ENCODE measurements at regions not wholly inside any gene's neighbourhood (a gene's known extent, or its start where the extent isn't known, plus 50 kb on each side); places are given as distances from the start of the nearest gene placed in this dataset.

- WGBS, 2 donors = 15 to 32% methylated on average over 2 of the region's 2 CpGs
Measured at GRCh38 chr14:27077710-27078109, 479.9 kb upstream of the NOVA1 start.

GRCh38 chr14:27078191-27078590, 480.4 kb upstream of the NOVA1 start:
- peak in 1 of 8 donors; percentile 30 for ATAC-seq
- TF ChIP-seq CTCF (IDR thresholded peaks at IDR 0.05) = no peak
- no peak for DNase-seq
- WGBS, 2 donors = 45 to 53% methylated on average over 4 of the region's 4 CpGs
- Histone ChIP-seq H3K36me3 (no peaks in the 10 kb centered on the region), H3K4me3 (no peak overlapping the region), H3K27me3 (no peaks in the 10 kb centered on the region), H3K27ac (no peak overlapping the region), H3K9me3 (no peaks in the 10 kb centered on the region), H3K4me1 (peaks cover 0 to 7% (median 0%) of the 10 kb centered on the region in 9 donors)
- intact Hi-C loops (cut with DNase I) = no loop called here

More at GRCh38 chr14:27077710-27078109, 479.9 kb upstream of the NOVA1 start:
- DNase-seq (no peak), ATAC-seq (no peak)
- no peaks in the 10 kb centered on the region for H3K36me3 ChIP-seq
- no peak for TF ChIP-seq CTCF (IDR thresholded peaks at IDR 0.05)
- H3K4me3 ChIP-seq = no peak overlapping the region
- H3K27ac ChIP-seq = no peak overlapping the region
- H3K9me3 ChIP-seq = no peaks in the 10 kb centered on the region
- peaks cover 0 to 7% (median 0%) of the 10 kb centered on the region in 9 donors for H3K4me1 ChIP-seq
- intact Hi-C loops (cut with DNase I) = no loop called here
- no peaks in the 10 kb centered on the region for H3K27me3 ChIP-seq

GRCh38 chr14:27079716-27080115, 481.9 kb upstream of the NOVA1 start:
- WGBS, 2 donors = 88% methylated on average over 1 of the region's 1 CpG
- Histone ChIP-seq H3K9me3 (no peaks in the 10 kb centered on the region), H3K4me3 (no peak overlapping the region), H3K27ac (no peak overlapping the region), H3K4me1 (peaks cover 0 to 7% (median 0%) of the 10 kb centered on the region in 9 donors), H3K36me3 (no peaks in the 10 kb centered on the region), H3K27me3 (no peaks in the 10 kb centered on the region)
- DNase-seq (no peak), ATAC-seq (no peak)
- TF ChIP-seq CTCF (IDR thresholded peaks at IDR 0.05) = no peak
- intact Hi-C loops (cut with DNase I) = no loop called here

GRCh38 chr14:27085500-27085899, 487.7 kb upstream of the NOVA1 start:
- H3K4me1 ChIP-seq = no peaks in the 10 kb centered on the region
- no peaks in the 10 kb centered on the region for H3K36me3 ChIP-seq
- no peak overlapping the region for H3K27ac ChIP-seq
- H3K9me3 ChIP-seq = peaks cover 0 to 3% (median 0%) of the 10 kb centered on the region in 11 donors
- no peak for DNase-seq
- H3K4me3 ChIP-seq = no peak overlapping the region
- ATAC-seq = no peak
- intact Hi-C loops (cut with DNase I) = no loop called here
- no peak for TF ChIP-seq CTCF (IDR thresholded peaks at IDR 0.05)
- H3K27me3 ChIP-seq = no peaks in the 10 kb centered on the region
- WGBS, 2 donors = 53 to 69% methylated on average over 3 of the region's 3 CpGs

All from heart right ventricle (tissue), 16 donors.